Suprapubic skin (tissue), 4 donors: ENCODE measurements at regions not wholly inside any gene's neighbourhood (a gene's known extent, or its start where the extent isn't known, plus 50 kb on each side); places are given as distances from the start of the nearest gene placed in this dataset.

Experiments used
- DNase-seq, 2 donors: peaks; one replicate each; pipeline ENCODE4 v3.0.0-alpha.2; 2019; ENCODE audit warnings: low spot score in 2 of 2
- H3K27ac ChIP-seq: fragments of 200-600 bp; sonication (generic); one replicate; pipeline ENCODE4 v1.5.1; 2019
- H3K27me3 ChIP-seq: fragments of 200-600 bp; sonication (generic); one replicate; pipeline ENCODE4 v1.5.1; 2019
- H3K36me3 ChIP-seq: fragments of 200-600 bp; sonication (generic); one replicate; pipeline ENCODE4 v1.5.1; 2019
- H3K4me1 ChIP-seq: fragments of 200-600 bp; sonication (generic); one replicate; pipeline ENCODE4 v1.5.1; 2019
- H3K4me3 ChIP-seq: fragments of 200-600 bp; sonication (generic); one replicate; pipeline ENCODE4 v1.5.1; 2019; ENCODE audit warnings: mild to moderate bottlenecking
- H3K9me3 ChIP-seq: fragments of 200-600 bp; sonication (generic); one replicate; pipeline ENCODE4 v1.5.1; 2019
- EP300 ChIP-seq: sonication (generic); formaldehyde crosslinking; IDR thresholded peaks from one replicate; pipeline ENCODE4 v1.6.1; 2017; ENCODE audit warnings: antibody characterized with exemption
- POLR2A ChIP-seq, 2 donors: fragments of 450-650 bp; IDR thresholded peaks; one replicate each; pipeline ENCODE4 v1.6.1; 2017; ENCODE audit warnings: antibody characterized with exemption in 2 of 2, mild to moderate bottlenecking in 2 of 2, moderate library complexity in 2 of 2
- POLR2AphosphoS5 ChIP-seq, 3 donors: sonication (generic); formaldehyde crosslinking; IDR thresholded peaks; one replicate each; pipeline ENCODE4 v1.6.1; 2017; ENCODE audit warnings: antibody characterized with exemption in 3 of 3
- WGBS: methylation state at CpG from one replicate; pipeline ENCODE4 v1.1.5; 2018; 5-methylcytosine and 5-hydroxymethylcytosine counted together
- TF ChIP-seq, protein P1 (sequence below), 2 donors: fragments of 200-600 bp in 1 of 2; fragments of 450-650 bp in 1 of 2; sonication (generic) in 1 of 2; IDR thresholded peaks; one replicate each; pipeline ENCODE4 v1.5.1; 2016 to 2019; ENCODE audit warnings: antibody characterized with exemption in 2 of 2, mild to moderate bottlenecking in 1 of 2, moderate library complexity in 1 of 2

DNA sequence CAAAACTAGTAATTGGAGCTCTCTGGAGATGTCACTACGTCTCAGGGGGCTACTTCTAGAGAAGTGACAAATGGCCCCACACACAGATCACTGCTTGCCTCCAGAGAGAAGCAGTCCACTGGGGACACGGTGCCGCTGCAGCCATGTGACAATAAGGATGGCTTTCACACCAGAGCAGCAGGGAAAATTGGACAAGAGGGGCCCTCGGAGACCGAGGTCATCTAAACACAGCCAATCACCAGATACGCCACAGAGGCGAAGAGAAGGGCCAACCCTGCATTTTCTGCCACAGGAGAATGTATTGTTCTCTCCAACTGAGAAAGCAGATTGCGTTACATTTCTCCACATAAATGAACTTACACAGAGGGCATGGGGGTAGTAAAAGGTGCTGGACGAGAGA lies 51.2 kb upstream of the TIAM1 start:
- DNase-seq = peak in 1 of 2 donors; percentile 28
- no peaks in the 10 kb centered on the region for H3K36me3 ChIP-seq

DNA sequence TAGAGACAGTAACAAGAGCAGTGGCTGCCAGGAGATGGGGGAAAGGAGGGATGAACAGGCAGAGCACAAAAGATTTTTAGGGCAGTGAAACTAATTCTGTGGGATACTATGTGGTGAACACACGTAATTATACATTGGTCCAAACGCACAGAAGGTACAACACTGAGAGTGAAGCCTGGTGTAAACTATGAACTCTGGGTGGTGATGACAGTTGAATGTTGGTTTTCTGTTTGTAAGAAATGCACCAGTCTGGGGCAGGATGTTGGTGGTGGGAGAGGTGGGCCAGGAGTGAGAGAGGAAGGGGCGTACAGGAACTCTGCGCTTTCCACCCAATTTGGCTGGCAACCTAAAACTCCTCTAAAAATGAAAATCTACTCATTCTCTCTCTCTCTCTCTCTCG lies 50.2 kb upstream of the TIAM1 start:
- 93% methylated on average over 5 of the region's 5 CpGs for WGBS
- peak in 1 of 2 donors; percentile 26 for DNase-seq
- TF ChIP-seq POLR2A (IDR thresholded peaks at IDR 0.05) (no peak), POLR2AphosphoS5 (IDR thresholded peaks at IDR 0.05) (no peak)
- TF ChIP-seq, protein P1, sequence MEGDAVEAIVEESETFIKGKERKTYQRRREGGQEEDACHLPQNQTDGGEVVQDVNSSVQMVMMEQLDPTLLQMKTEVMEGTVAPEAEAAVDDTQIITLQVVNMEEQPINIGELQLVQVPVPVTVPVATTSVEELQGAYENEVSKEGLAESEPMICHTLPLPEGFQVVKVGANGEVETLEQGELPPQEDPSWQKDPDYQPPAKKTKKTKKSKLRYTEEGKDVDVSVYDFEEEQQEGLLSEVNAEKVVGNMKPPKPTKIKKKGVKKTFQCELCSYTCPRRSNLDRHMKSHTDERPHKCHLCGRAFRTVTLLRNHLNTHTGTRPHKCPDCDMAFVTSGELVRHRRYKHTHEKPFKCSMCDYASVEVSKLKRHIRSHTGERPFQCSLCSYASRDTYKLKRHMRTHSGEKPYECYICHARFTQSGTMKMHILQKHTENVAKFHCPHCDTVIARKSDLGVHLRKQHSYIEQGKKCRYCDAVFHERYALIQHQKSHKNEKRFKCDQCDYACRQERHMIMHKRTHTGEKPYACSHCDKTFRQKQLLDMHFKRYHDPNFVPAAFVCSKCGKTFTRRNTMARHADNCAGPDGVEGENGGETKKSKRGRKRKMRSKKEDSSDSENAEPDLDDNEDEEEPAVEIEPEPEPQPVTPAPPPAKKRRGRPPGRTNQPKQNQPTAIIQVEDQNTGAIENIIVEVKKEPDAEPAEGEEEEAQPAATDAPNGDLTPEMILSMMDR (IDR thresholded peaks at IDR 0.05) = no peak
- Histone ChIP-seq H3K36me3 (no peaks in the 10 kb centered on the region), H3K4me1 (peaks cover 4% of the 10 kb centered on the region), H3K9me3 (no peaks in the 10 kb centered on the region), H3K27me3 (no peaks in the 10 kb centered on the region), H3K4me3 (no peak overlapping the region), H3K27ac (no peak overlapping the region)

More for the DNA sequence above, 51.2 kb upstream of the TIAM1 start:
- no peak for TF ChIP-seq EP300
- TF ChIP-seq, protein P1 (IDR thresholded peaks at IDR 0.05) = no peak
- no peak for TF ChIP-seq POLR2AphosphoS5 (IDR thresholded peaks at IDR 0.05)
- TF ChIP-seq POLR2A (IDR thresholded peaks at IDR 0.05) = no peak
- Histone ChIP-seq H3K4me3 (no peak overlapping the region), H3K9me3 (no peaks in the 10 kb centered on the region), H3K4me1 (peaks cover 4% of the 10 kb centered on the region), H3K27me3 (no peaks in the 10 kb centered on the region), H3K27ac (no peak overlapping the region)
- 86% methylated on average over 9 of the region's 9 CpGs for WGBS
